GM12865 (cell line): ENCODE measurements at regions not wholly inside any gene's neighbourhood (a gene's known extent, or its start where the extent isn't known, plus 50 kb on each side); places are given as distances from the start of the nearest gene placed in this dataset.

Experiments
- DNase-seq: peaks from one replicate; pipeline ENCODE4 v3.0.0; 2010; ENCODE audit warnings: low read depth
- H3K4me3 ChIP-seq: 2 replicates; pipeline ENCODE4 v1.5.1; 2011; ENCODE audit warnings: mild to moderate bottlenecking, low read depth, low read length, control low read depth
- CTCF ChIP-seq: IDR thresholded peaks from 2 replicates; pipeline ENCODE4 v1.5.1; 2011; ENCODE audit warnings: low read length, control low read depth, low read depth, inconsistent platforms; ENCODE audit not compliant: insufficient read depth; ENCODE audit errors: missing control alignments

GRCh38 chr5:2430606-2431005, 320.9 kb downstream of the IRX2 start:
- no peak for DNase-seq
- no peak overlapping the region for H3K4me3 ChIP-seq
- TF ChIP-seq CTCF: no peak

DNA sequence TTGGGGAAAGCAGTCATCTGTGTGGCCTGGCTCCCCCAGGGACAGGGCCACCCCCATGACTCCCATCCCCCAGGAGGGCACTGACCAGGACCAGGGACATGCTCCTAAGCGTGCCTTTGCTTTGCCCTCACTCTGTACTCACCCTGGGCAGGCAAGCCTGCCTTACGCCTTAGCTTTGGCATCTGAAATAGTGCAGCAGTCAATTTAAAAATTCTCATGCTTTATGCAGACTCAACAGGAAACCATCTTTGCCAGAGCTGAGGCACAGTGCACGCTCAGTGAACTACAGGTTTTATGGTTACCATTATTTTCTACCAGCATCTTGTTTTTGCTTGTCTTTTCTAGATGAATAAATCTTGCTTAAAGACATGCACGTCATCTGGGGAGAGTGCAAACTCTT, 323.5 kb downstream of the IRX2 start:
- DNase-seq: no peak
- TF ChIP-seq CTCF: no peak
- no peak overlapping the region for H3K4me3 ChIP-seq

- H3K4me3 ChIP-seq: no peak overlapping the region
- DNase-seq: no peak
- TF ChIP-seq CTCF: no peak
Measured at GRCh38 chr5:2423634-2424033, 327.8 kb downstream of the IRX2 start.

GRCh38 chr5:2417301-2417700, 334.2 kb downstream of the IRX2 start:
- DNase-seq: no peak
- no peak for TF ChIP-seq CTCF
- no peak overlapping the region for H3K4me3 ChIP-seq

DNA sequence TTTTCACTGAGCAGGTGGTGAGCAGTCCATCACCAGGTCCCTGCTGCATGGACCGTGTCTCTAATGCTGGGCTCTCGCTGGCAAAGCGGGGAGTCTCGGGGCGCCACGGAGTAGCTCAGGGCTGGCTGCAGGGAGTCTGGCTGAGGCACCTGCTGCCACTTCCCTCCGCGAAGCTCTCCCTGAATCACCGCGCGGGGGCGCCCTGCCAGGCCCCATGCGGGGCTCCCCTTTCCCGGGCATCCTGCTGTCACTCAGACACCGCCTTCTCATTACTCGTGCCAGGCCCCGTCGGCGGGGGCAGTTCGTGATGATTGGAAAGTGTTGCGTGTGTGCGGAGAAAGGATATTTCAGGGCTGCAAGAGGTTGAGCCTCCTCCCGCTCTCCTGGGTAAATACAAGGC, 335.8 kb downstream of the IRX2 start:
- H3K4me3 ChIP-seq: no peak overlapping the region
- DNase-seq: no peak
- TF ChIP-seq CTCF: no peak

DNA sequence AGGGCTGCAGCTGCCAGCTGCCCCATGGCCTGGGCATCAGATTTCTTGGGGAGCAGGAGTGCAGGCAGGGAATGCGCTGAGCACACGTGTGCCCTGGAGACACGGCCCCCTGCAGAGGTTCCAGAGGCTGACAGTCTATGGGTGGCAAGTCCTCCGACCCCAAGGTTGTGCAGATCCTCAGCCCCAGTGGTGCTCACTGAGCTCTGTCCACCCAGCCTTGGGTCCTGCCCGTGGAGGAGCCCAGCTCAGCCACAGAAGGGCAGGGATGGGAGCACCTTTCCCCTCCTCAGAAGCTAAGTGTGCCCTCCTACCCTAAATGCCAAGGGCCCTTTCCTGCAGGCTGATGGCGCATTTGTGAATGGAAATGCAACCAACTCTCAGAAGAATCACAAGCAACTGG, 341.0 kb downstream of the IRX2 start:
- TF ChIP-seq CTCF: no peak
- no peak overlapping the region for H3K4me3 ChIP-seq
- DNase-seq: no peak

DNA sequence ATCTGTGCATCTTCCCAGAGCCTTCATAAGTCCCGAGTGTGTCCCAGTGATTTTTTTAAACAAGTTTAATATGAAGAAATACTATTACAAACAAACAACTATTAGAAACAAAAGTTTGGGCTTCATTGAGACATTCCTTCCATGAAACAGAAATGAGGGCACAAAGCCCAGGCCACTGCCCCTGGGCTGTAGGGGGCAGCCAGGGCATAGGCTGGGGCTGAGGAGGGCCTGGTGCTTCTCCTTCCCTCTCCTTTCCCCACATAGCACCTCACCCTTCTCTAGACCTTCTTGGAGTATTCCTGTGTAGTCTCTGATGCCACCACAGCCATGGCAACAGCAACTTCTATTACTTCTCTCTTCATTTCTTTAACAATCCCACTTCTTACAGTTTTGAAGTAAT, 348.2 kb downstream of the IRX2 start:
- H3K4me3 ChIP-seq: no peak overlapping the region
- DNase-seq: no peak
- TF ChIP-seq CTCF: no peak
